Ovary (tissue), 7 donors: ENCODE measurements at regions not wholly inside any gene's neighbourhood (a gene's known extent, or its start where the extent isn't known, plus 50 kb on each side); places are given as distances from the start of the nearest gene placed in this dataset.

Source experiments
- DNase-seq, 5 donors: peaks; one replicate each; pipeline ENCODE4 v3.0.0-alpha.2; 2019 to 2020
- H3K27ac ChIP-seq, 2 donors: fragments of 200-600 bp; one replicate each; pipeline versions ENCODE4 v1.5.1 to v1.8.0; 2019 to 2022
- H3K27me3 ChIP-seq: fragments of 200-600 bp; one replicate; pipeline ENCODE4 v1.8.0; 2022
- H3K36me3 ChIP-seq: fragments of 200-600 bp; sonication (generic); one replicate; pipeline ENCODE4 v1.5.1; 2019
- H3K4me1 ChIP-seq: one replicate; pipeline ENCODE4 v1.8.1; 2013; ENCODE audit warnings: mild to moderate bottlenecking, moderate library complexity; ENCODE audit not compliant: insufficient read depth
- H3K4me3 ChIP-seq: fragments of 200-600 bp; sonication (generic); one replicate; pipeline ENCODE4 v1.5.1; 2017
- H3K9me3 ChIP-seq, 2 donors: fragments of 200-600 bp in 1 of 2; sonication (generic) in 1 of 2; one replicate each; pipeline versions ENCODE4 v1.5.1 to v1.8.1; 2013 to 2019; ENCODE audit warnings: mild to moderate bottlenecking in 1 of 2, moderate library complexity in 1 of 2
- CTCF ChIP-seq, 3 donors: fragments of 450-650 bp in 2 of 3; fragments of 200-600 bp in 1 of 3; IDR thresholded peaks; one replicate each; pipeline versions ENCODE4 v1.5.1 to v1.8.0; 2016 to 2022; ENCODE audit warnings: antibody characterized with exemption in 3 of 3, mild to moderate bottlenecking in 1 of 3
- EP300 ChIP-seq: sonication (generic); formaldehyde crosslinking; IDR thresholded peaks from one replicate; pipeline ENCODE4 v1.6.1; 2017; ENCODE audit warnings: antibody characterized with exemption
- POLR2A ChIP-seq: fragments of 450-650 bp; IDR thresholded peaks from one replicate; pipeline ENCODE4 v1.6.1; 2017; ENCODE audit warnings: antibody characterized with exemption, mild to moderate bottlenecking, moderate library complexity
- WGBS, 3 donors: extraction: QIAGEN DNeasy Blood & Tissue Kit in 1 of 3; methylation state at CpG; one replicate each; pipeline versions ENCODE4 v1.1.5 to v1.1.7; 2013 to 2017; 5-methylcytosine and 5-hydroxymethylcytosine counted together
- intact Hi-C, 4 donors: fragments of 100-400 bp; cut with DNase I; formaldehyde crosslinking; loops; one replicate each; pipeline versions ENCODE4 v1.11.0 to v1.15.1; 2022 to 2023
- donor health status: DM: no; HTN: no; CAD: no; lungs with moderate emphysema.
- donor health status: DM: no; HTN: no; CAD: no.
- donor health status: Bipolar disorder and iron deficiency.
- donor health status: DM: no; HTN: no; CAD: no.
- donor health status: DM: yes; HTN: yes; CAD: no.

GRCh38 chr15:93820566-93820965, 410.8 kb upstream of the MCTP2 start:
- 52 to 60% (median 54%) methylated on average over 4 of the region's 4 CpGs for WGBS, 3 donors
- intact Hi-C loops = loop anchor here in 1 of 4 donors (10.0 kb wide), 1 partner anchor 194 kb away; no protein-coding TSS in a partner anchor
- no peaks in the 10 kb centered on the region for H3K4me1 ChIP-seq

GRCh38 chr15:93819826-93820225, 411.5 kb upstream of the MCTP2 start:
- H3K36me3 ChIP-seq = no peaks in the 10 kb centered on the region
- WGBS, 3 donors = 56 to 65% (median 63%) methylated on average over 4 of the region's 4 CpGs
- intact Hi-C loops = loop anchor here in 1 of 4 donors (10.0 kb wide), 1 partner anchor 195 kb away; no protein-coding TSS in a partner anchor
- TF ChIP-seq EP300 = no peak
- no peaks in the 10 kb centered on the region for H3K9me3 ChIP-seq
- DNase-seq = no peak
- H3K27ac ChIP-seq = no peak overlapping the region
- H3K27me3 ChIP-seq = no peaks in the 10 kb centered on the region
- H3K4me1 ChIP-seq = no peaks in the 10 kb centered on the region
- H3K4me3 ChIP-seq = no peak overlapping the region

More at GRCh38 chr15:93820566-93820965, 410.8 kb upstream of the MCTP2 start:
- Histone ChIP-seq H3K36me3 (no peaks in the 10 kb centered on the region), H3K27ac (no peak overlapping the region), H3K9me3 (no peaks in the 10 kb centered on the region), H3K27me3 (no peaks in the 10 kb centered on the region), H3K4me3 (no peak overlapping the region)
- TF ChIP-seq EP300 (no peak), POLR2A (no peak), CTCF (IDR thresholded peaks at IDR 0.05) (no peak)
- no peak for DNase-seq

- Histone ChIP-seq H3K36me3 (no peaks in the 10 kb centered on the region), H3K4me3 (no peak overlapping the region), H3K4me1 (peaks cover 3% of the 10 kb centered on the region), H3K9me3 (no peaks in the 10 kb centered on the region), H3K27ac (no peak overlapping the region), H3K27me3 (no peaks in the 10 kb centered on the region)
- no peak for DNase-seq
- intact Hi-C loops = no loop called here
- TF ChIP-seq CTCF (IDR thresholded peaks at IDR 0.05) (no peak), EP300 (no peak), POLR2A (no peak)
Measured at GRCh38 chr15:93816815-93817214, 414.5 kb upstream of the MCTP2 start.

- H3K36me3 ChIP-seq = no peaks in the 10 kb centered on the region
- no peaks in the 10 kb centered on the region for H3K9me3 ChIP-seq
- peaks cover 3% of the 10 kb centered on the region for H3K4me1 ChIP-seq
- WGBS, 3 donors = 72 to 85% (median 76%) methylated on average over 5 of the region's 5 CpGs
- TF ChIP-seq CTCF (IDR thresholded peaks at IDR 0.05) (no peak), EP300 (no peak), POLR2A (no peak)
- no peak overlapping the region for H3K27ac ChIP-seq
- no peak overlapping the region for H3K4me3 ChIP-seq
- H3K27me3 ChIP-seq = no peaks in the 10 kb centered on the region
- DNase-seq = no peak
- intact Hi-C loops = no loop called here
Measured at GRCh38 chr15:93811305-93811704, 420.1 kb upstream of the MCTP2 start.

- H3K4me3 ChIP-seq = no peak overlapping the region
- no peak overlapping the region for H3K27ac ChIP-seq
- no peaks in the 10 kb centered on the region for H3K9me3 ChIP-seq
- TF ChIP-seq CTCF (IDR thresholded peaks at IDR 0.05) (no peak), POLR2A (no peak), EP300 (no peak)
- H3K27me3 ChIP-seq = no peaks in the 10 kb centered on the region
- no peaks in the 10 kb centered on the region for H3K36me3 ChIP-seq
- H3K4me1 ChIP-seq = peaks cover 3% of the 10 kb centered on the region
- intact Hi-C loops = no loop called here
- WGBS, 3 donors = 72 to 78% (median 74%) methylated on average over 3 of the region's 3 CpGs
- no peak for DNase-seq
Measured at GRCh38 chr15:93809516-93809915, 421.8 kb upstream of the MCTP2 start.
